Prostate gland (tissue), 2 donors: ENCODE measurements at regions not wholly inside any gene's neighbourhood (a gene's known extent, or its start where the extent isn't known, plus 50 kb on each side); places are given as distances from the start of the nearest gene placed in this dataset.

Experiments
- DNase-seq: peaks from one replicate; pipeline ENCODE4 v3.0.0-alpha.2; 2019; ENCODE audit warnings: low spot score
- H3K27ac ChIP-seq, 2 donors: fragments of 200-600 bp; sonication (generic); 2 replicates each; pipeline ENCODE4 v1.5.1; 2017 to 2019
- H3K27me3 ChIP-seq: fragments of 200-600 bp; sonication (generic); replicated peaks from 2 replicates; pipeline ENCODE4 v1.5.1; 2019; ENCODE audit not compliant: insufficient read depth
- H3K36me3 ChIP-seq, 2 donors: fragments of 200-600 bp; sonication (generic); 1 replicate in 1 of 2; 2 replicates in 1 of 2; pipeline versions ENCODE4 v1.5.1 to v1.8.1; 2017 to 2019
- H3K4me1 ChIP-seq: fragments of 200-600 bp; sonication (generic); replicated peaks from 2 replicates; pipeline ENCODE4 v1.5.1; 2019
- H3K4me3 ChIP-seq, 2 donors: fragments of 200-600 bp; sonication (generic); 2 replicates each; pipeline ENCODE4 v1.5.1; 2017 to 2019
- H3K9me3 ChIP-seq: fragments of 200-600 bp; sonication (generic); 2 replicates; pipeline ENCODE4 v1.5.1; 2017
- CTCF ChIP-seq, 4 experiments: fragments of 200-600 bp in 2 of 4; fragments of 450-650 bp in 2 of 4; sonication (generic) in 2 of 4; IDR thresholded peaks; 1 replicate in 3 of 4; 2 replicates in 1 of 4; pipeline ENCODE4 v1.5.1; 2016 to 2019; ENCODE audit warnings: antibody characterized with exemption in 4 of 4, mild to moderate bottlenecking in 2 of 4, moderate library complexity in 2 of 4
- POLR2A ChIP-seq: fragments of 450-650 bp; IDR thresholded peaks from one replicate; pipeline ENCODE4 v1.6.1; 2016; ENCODE audit warnings: antibody characterized with exemption, mild to moderate bottlenecking
- POLR2AphosphoS5 ChIP-seq: sonication (generic); formaldehyde crosslinking; IDR thresholded peaks from one replicate; pipeline ENCODE4 v1.6.1; 2017; ENCODE audit warnings: antibody characterized with exemption
- WGBS: methylation state at CpG from one replicate; pipeline ENCODE4 v1.1.5; 2018; 5-methylcytosine and 5-hydroxymethylcytosine counted together
- intact Hi-C: fragments of 100-400 bp; cut with DNase I; formaldehyde crosslinking; loops from one replicate; pipeline ENCODE4 v1.14.2; 2022

GRCh38 chr4:36614011-36614410 lies 332.6 kb downstream of the DTHD1 start:
- Histone ChIP-seq H3K27me3 (no peaks in the 10 kb centered on the region), H3K9me3 (no peaks in the 10 kb centered on the region), H3K4me1 (no peaks in the 10 kb centered on the region), H3K36me3 (no peaks in the 10 kb centered on the region), H3K27ac (no peak overlapping the region), H3K4me3 (no peak overlapping the region)
- TF ChIP-seq POLR2A = no peak
- no peak for TF ChIP-seq CTCF (IDR thresholded peaks at IDR 0.05)
- no peak for TF ChIP-seq POLR2AphosphoS5
- 84% methylated on average over 3 of the region's 3 CpGs for WGBS
- intact Hi-C loops = no loop called here
- no peak for DNase-seq

GRCh38 chr4:36618102-36618501 lies 336.7 kb downstream of the DTHD1 start:
- no peak overlapping the region for H3K27ac ChIP-seq
- H3K36me3 ChIP-seq = no peaks in the 10 kb centered on the region
- intact Hi-C loops = no loop called here
- 96% methylated on average over 1 of the region's 1 CpG for WGBS
- H3K27me3 ChIP-seq = no peaks in the 10 kb centered on the region
- no peaks in the 10 kb centered on the region for H3K4me1 ChIP-seq
- H3K4me3 ChIP-seq = no peak overlapping the region
- no peak for DNase-seq
- H3K9me3 ChIP-seq = no peaks in the 10 kb centered on the region
- TF ChIP-seq POLR2AphosphoS5 (no peak), POLR2A (no peak), CTCF (IDR thresholded peaks at IDR 0.05) (no peak)

- Histone ChIP-seq H3K4me1 (no peaks in the 10 kb centered on the region), H3K27me3 (no peaks in the 10 kb centered on the region), H3K4me3 (no peak overlapping the region), H3K27ac (no peak overlapping the region), H3K36me3 (no peaks in the 10 kb centered on the region), H3K9me3 (no peaks in the 10 kb centered on the region)
- intact Hi-C loops = no loop called here
- TF ChIP-seq POLR2AphosphoS5 (no peak), POLR2A (no peak), CTCF (IDR thresholded peaks at IDR 0.05) (no peak)
- no peak for DNase-seq
Measured at GRCh38 chr4:36624030-36624429, 342.6 kb downstream of the DTHD1 start.

GRCh38 chr4:36638273-36638811 lies 356.9 kb downstream of the DTHD1 start:
- Histone ChIP-seq H3K4me3 (no peak overlapping the region), H3K27ac (no peak overlapping the region), H3K36me3 (no peaks in the 10 kb centered on the region), H3K27me3 (no peaks in the 10 kb centered on the region), H3K4me1 (no peaks in the 10 kb centered on the region), H3K9me3 (no peaks in the 10 kb centered on the region)
- intact Hi-C loops = no loop called here
- whole genome bisulfite sequencing = 32% methylated on average over 3 of the region's 3 CpGs
- no peak for TF ChIP-seq POLR2A
- TF ChIP-seq POLR2AphosphoS5 = no peak
- no peak for TF ChIP-seq CTCF (IDR thresholded peaks at IDR 0.05)
- DNase-seq = no peak

- no peak for TF ChIP-seq POLR2AphosphoS5
- no peak for TF ChIP-seq CTCF (IDR thresholded peaks at IDR 0.05)
- no peak for TF ChIP-seq POLR2A
- 92% methylated on average over 2 of the region's 2 CpGs for WGBS
Measured at GRCh38 chr4:36640876-36641275, 359.5 kb downstream of the DTHD1 start.

More at GRCh38 chr4:36640876-36641275, 359.5 kb downstream of the DTHD1 start:
- H3K27me3 ChIP-seq = no peaks in the 10 kb centered on the region
- no peaks in the 10 kb centered on the region for H3K4me1 ChIP-seq
- H3K4me3 ChIP-seq = no peak overlapping the region
- H3K27ac ChIP-seq = no peak overlapping the region
- intact Hi-C loops = no loop called here
- no peaks in the 10 kb centered on the region for H3K9me3 ChIP-seq
- no peak for DNase-seq
- H3K36me3 ChIP-seq = no peaks in the 10 kb centered on the region
